ENCODE measurements at regions not wholly inside any gene's neighbourhood (a gene's known extent, or its start where the extent isn't known, plus 50 kb on each side); places are given as distances from the start of the nearest gene placed in this dataset.

GRCh38 chr14:80415636-80416035, 204.3 kb upstream of the DIO2 start:
- no peak for TF ChIP-seq CTCF (IDR thresholded peaks at IDR 0.05)
- DNase-seq, result no peak
- Histone ChIP-seq H3K4me1 (ENCODE audit: low read depth) (no peaks in the 10 kb centered on the region), H3K4me3 (no peak overlapping the region), H3K9me3 (no peaks in the 10 kb centered on the region), H3K36me3 (ENCODE audit: low read depth) (no peaks in the 10 kb centered on the region)
- intact Hi-C loops (cut with DNase I, micrococcal nuclease), result no loop called here
- no peak for ATAC-seq

- TF ChIP-seq CTCF (IDR thresholded peaks at IDR 0.05), result no peak
- H3K36me3 ChIP-seq (ENCODE audit: low read depth), result no peaks in the 10 kb centered on the region
- intact Hi-C loops (cut with DNase I, micrococcal nuclease), result no loop called here
- ATAC-seq (no peak), DNase-seq (no peak)
- no peaks in the 10 kb centered on the region for H3K4me1 ChIP-seq (ENCODE audit: low read depth)
- no peaks in the 10 kb centered on the region for H3K9me3 ChIP-seq
- no peak overlapping the region for H3K4me3 ChIP-seq
Measured at GRCh38 chr14:80414080-80414479, 202.8 kb upstream of the DIO2 start.

GRCh38 chr14:80404413-80404812, 193.1 kb upstream of the DIO2 start:
- no peak for ATAC-seq
- intact Hi-C loops (cut with DNase I, micrococcal nuclease), result no loop called here
- no peak for TF ChIP-seq CTCF (IDR thresholded peaks at IDR 0.05)

GRCh38 chr14:80403036-80403435, 191.7 kb upstream of the DIO2 start:
- H3K9me3 ChIP-seq, result peaks cover 4% of the 10 kb centered on the region

More at GRCh38 chr14:80404413-80404812, 193.1 kb upstream of the DIO2 start:
- no peaks in the 10 kb centered on the region for H3K36me3 ChIP-seq (ENCODE audit: low read depth)
- no peaks in the 10 kb centered on the region for H3K4me1 ChIP-seq (ENCODE audit: low read depth)
- DNase-seq, result no peak
- H3K4me3 ChIP-seq, result no peak overlapping the region
- H3K9me3 ChIP-seq, result no peaks in the 10 kb centered on the region

GRCh38 chr14:80395031-80395430, 183.7 kb upstream of the DIO2 start:
- intact Hi-C loops (cut with DNase I, micrococcal nuclease), result no loop called here
- Histone ChIP-seq H3K4me3 (no peak overlapping the region), H3K4me1 (ENCODE audit: low read depth) (no peaks in the 10 kb centered on the region), H3K36me3 (ENCODE audit: low read depth) (no peaks in the 10 kb centered on the region), H3K9me3 (peaks cover 4% of the 10 kb centered on the region)
- TF ChIP-seq CTCF (IDR thresholded peaks at IDR 0.05), result no peak
- no peak for DNase-seq
- no peak for ATAC-seq

More at GRCh38 chr14:80403036-80403435, 191.7 kb upstream of the DIO2 start:
- no peak for TF ChIP-seq CTCF (IDR thresholded peaks at IDR 0.05)
- ATAC-seq (no peak), DNase-seq (no peak)
- Histone ChIP-seq H3K36me3 (ENCODE audit: low read depth) (no peaks in the 10 kb centered on the region), H3K4me1 (ENCODE audit: low read depth) (no peaks in the 10 kb centered on the region), H3K4me3 (no peak overlapping the region)
- intact Hi-C loops (cut with DNase I, micrococcal nuclease), result no loop called here

- peaks cover 4% of the 10 kb centered on the region for H3K9me3 ChIP-seq
- TF ChIP-seq CTCF (IDR thresholded peaks at IDR 0.05), result no peak
- DNase-seq, result no peak
- H3K36me3 ChIP-seq (ENCODE audit: low read depth), result no peaks in the 10 kb centered on the region
- no peak overlapping the region for H3K4me3 ChIP-seq
- ATAC-seq, result no peak
- H3K4me1 ChIP-seq (ENCODE audit: low read depth), result no peaks in the 10 kb centered on the region
- intact Hi-C loops (cut with DNase I, micrococcal nuclease), result no loop called here
Measured at GRCh38 chr14:80393766-80394165, 182.5 kb upstream of the DIO2 start.
